GM12878 (cell line): ENCODE measurements at regions not wholly inside any gene's neighbourhood (a gene's known extent, or its start where the extent isn't known, plus 50 kb on each side); places are given as distances from the start of the nearest gene placed in this dataset.

Experiments used
- ATAC-seq: fragments of 200-7000 bp; cut with Tn5 transposase; 3 replicates; pipeline ENCODE4 v1.9.1; 2020; ENCODE audit warnings: mild to moderate bottlenecking, moderate library complexity
- BruUV-seq: library from RNA; stranded (reverse); fragments of 400-500 nt; replicated peaks from 2 replicates; lab custom pipeline; 2021; lab: Mats Ljungman, UMichigan
- CTCF ChIA-PET: fragments of 300-600 bp; sonication (Branson Sonifier 250); formaldehyde crosslinking; extraction: SDS; loops from one replicate; lab custom pipeline; 2021; ENCODE audit warnings: inconsistent platforms; lab: Yijun Ruan, JAX
- POLR2A ChIA-PET: fragments of 350-600 bp; formaldehyde crosslinking; extraction: SDS; loops from one replicate; lab custom pipeline; 2021; ENCODE audit warnings: inconsistent platforms; lab: Charles Lee
- RAD21 ChIA-PET: fragments of 300-600 bp; sonication (Branson Sonifier 250); formaldehyde crosslinking; loops from one replicate; lab custom pipeline; 2023; ENCODE audit warnings: antibody characterized with exemption; ENCODE audit not compliant: unreplicated experiment; lab: Charles Lee
- SMC1A ChIA-PET: fragments of 300-600 bp; sonication (Branson Sonifier 250); formaldehyde crosslinking; loops from one replicate; lab custom pipeline; 2023; ENCODE audit not compliant: unreplicated experiment, uncharacterized antibody; lab: Charles Lee
- DNase-seq: peaks from one replicate; pipeline ENCODE4 v3.0.0-alpha.2; 2011; ENCODE audit warnings: low read depth, low spot score
- FAIRE-seq: peaks from 3 replicates; lab custom pipeline; 2011; peaks lifted over from hg19 to GRCh38; lab: Jason Lieb, UNC
- H2AFZ ChIP-seq: 2 replicates; pipeline ENCODE4 v1.6.0; 2011; ENCODE audit warnings: low read depth, low read length, control low read depth; ENCODE audit not compliant: control insufficient read depth
- H3K27ac ChIP-seq: 2 replicates; pipeline ENCODE4 v1.5.1; 2011; ENCODE audit warnings: control low read depth; ENCODE audit not compliant: control insufficient read depth, insufficient read depth
- H3K27me3 ChIP-seq, 2 experiments: replicated peaks in 1 of 2; 2 replicates each; pipeline versions ENCODE4 v1.6.0 to v1.6.1; 2011; ENCODE audit warnings: low read length in 1 of 2; ENCODE audit not compliant: control insufficient read depth in 2 of 2, insufficient read depth in 2 of 2
- H3K36me3 ChIP-seq, 2 experiments: 2 replicates each; pipeline ENCODE4 v1.5.1; 2011; ENCODE audit warnings: low read length in 1 of 2; ENCODE audit not compliant: control insufficient read depth in 2 of 2, insufficient read depth in 2 of 2
- H3K4me1 ChIP-seq: 2 replicates; pipeline ENCODE4 v1.6.1; 2011; ENCODE audit warnings: mild to moderate bottlenecking, low read length, moderate library complexity, mixed read lengths; ENCODE audit not compliant: control insufficient read depth, insufficient read depth
- H3K4me2 ChIP-seq: 2 replicates; pipeline ENCODE4 v1.6.0; 2011; ENCODE audit warnings: control low read depth; ENCODE audit not compliant: control insufficient read depth, insufficient read depth
- H3K4me3 ChIP-seq: fragments of 200-600 bp; sonication (generic); 2 replicates; pipeline ENCODE4 v1.5.1; 2016
- H3K79me2 ChIP-seq: 2 replicates; pipeline ENCODE4 v1.6.0; 2011; ENCODE audit warnings: low read length; ENCODE audit not compliant: control insufficient read depth, insufficient read depth
- H3K9ac ChIP-seq: 2 replicates; pipeline ENCODE4 v1.8.0; 2011; ENCODE audit warnings: low read length, control low read depth, mixed read lengths; ENCODE audit not compliant: control insufficient read depth, insufficient read depth
- H3K9me3 ChIP-seq: replicated peaks from 3 replicates; pipeline ENCODE4 v1.5.1; 2011; ENCODE audit warnings: mild to moderate bottlenecking, low read length; ENCODE audit not compliant: control insufficient read depth, insufficient read depth
- H4K20me1 ChIP-seq: 2 replicates; pipeline ENCODE4 v1.6.0; 2011; ENCODE audit not compliant: control insufficient read depth, insufficient read depth
- FOXK2 ChIP-seq: fragments of 450-650 bp; IDR thresholded peaks from 2 replicates; pipeline ENCODE4 v1.6.1; 2017; ENCODE audit warnings: mild to moderate bottlenecking, moderate library complexity
- SMC3 ChIP-seq: IDR thresholded peaks from 2 replicates; pipeline ENCODE4 v1.6.1; 2011; ENCODE audit warnings: low read length, improper control_type of control experiment, borderline replicate concordance
- WGBS: methylation state at CpG from one replicate; pipeline ENCODE4 v1.1.6; 2016; ENCODE audit warnings: low lambda C conversion rate; ENCODE audit not compliant: insufficient replicate concordance, insufficient coverage; ENCODE audit errors: missing lambda C conversion rate; 5-methylcytosine and 5-hydroxymethylcytosine counted together
- in situ Hi-C: fragments of 300-500 bp; cut with MboI; formaldehyde crosslinking; loops from 9 replicates; pipeline ENCODE4 v1.14.3; 2018; ENCODE audit warnings: mixed read lengths
- intact Hi-C: fragments of 100-400 bp; cut with micrococcal nuclease; formaldehyde crosslinking; loops from one replicate; pipeline ENCODE4 v1.14.2; 2022; ENCODE audit not compliant: unreplicated experiment
- TF ChIP-seq, protein P1 (sequence below): fragments of 450-650 bp; IDR thresholded peaks from 2 replicates; pipeline ENCODE4 v1.6.1; 2017; ENCODE audit warnings: mild to moderate bottlenecking, moderate library complexity

DNA sequence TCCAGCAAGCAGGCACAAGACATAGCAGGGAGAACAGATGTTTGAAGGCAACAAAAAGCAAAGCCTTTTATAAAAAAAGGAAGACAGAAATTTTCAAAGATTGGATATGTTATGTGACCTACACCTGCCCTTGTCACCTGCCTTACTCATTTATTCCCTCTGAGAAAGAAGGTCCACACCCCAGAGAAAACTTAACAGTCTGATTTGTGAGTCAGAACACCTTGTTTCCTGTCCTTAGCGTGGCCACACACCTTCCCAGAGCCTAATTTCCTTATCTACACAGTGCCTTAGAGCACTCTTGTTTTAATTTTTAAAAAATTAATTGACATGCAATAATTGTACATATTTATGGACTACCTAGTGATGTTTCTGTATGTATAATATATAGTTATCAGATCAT, 419.0 kb upstream of the DAB2 start:
- no peak for DNase-seq
- H3K4me1 ChIP-seq = no peaks in the 10 kb centered on the region
- H3K27me3 ChIP-seq = no peaks in the 10 kb centered on the region
- SMC1A ChIA-PET = no interaction called here
- no peak overlapping the region for H3K27ac ChIP-seq
- TF ChIP-seq, protein P1, sequence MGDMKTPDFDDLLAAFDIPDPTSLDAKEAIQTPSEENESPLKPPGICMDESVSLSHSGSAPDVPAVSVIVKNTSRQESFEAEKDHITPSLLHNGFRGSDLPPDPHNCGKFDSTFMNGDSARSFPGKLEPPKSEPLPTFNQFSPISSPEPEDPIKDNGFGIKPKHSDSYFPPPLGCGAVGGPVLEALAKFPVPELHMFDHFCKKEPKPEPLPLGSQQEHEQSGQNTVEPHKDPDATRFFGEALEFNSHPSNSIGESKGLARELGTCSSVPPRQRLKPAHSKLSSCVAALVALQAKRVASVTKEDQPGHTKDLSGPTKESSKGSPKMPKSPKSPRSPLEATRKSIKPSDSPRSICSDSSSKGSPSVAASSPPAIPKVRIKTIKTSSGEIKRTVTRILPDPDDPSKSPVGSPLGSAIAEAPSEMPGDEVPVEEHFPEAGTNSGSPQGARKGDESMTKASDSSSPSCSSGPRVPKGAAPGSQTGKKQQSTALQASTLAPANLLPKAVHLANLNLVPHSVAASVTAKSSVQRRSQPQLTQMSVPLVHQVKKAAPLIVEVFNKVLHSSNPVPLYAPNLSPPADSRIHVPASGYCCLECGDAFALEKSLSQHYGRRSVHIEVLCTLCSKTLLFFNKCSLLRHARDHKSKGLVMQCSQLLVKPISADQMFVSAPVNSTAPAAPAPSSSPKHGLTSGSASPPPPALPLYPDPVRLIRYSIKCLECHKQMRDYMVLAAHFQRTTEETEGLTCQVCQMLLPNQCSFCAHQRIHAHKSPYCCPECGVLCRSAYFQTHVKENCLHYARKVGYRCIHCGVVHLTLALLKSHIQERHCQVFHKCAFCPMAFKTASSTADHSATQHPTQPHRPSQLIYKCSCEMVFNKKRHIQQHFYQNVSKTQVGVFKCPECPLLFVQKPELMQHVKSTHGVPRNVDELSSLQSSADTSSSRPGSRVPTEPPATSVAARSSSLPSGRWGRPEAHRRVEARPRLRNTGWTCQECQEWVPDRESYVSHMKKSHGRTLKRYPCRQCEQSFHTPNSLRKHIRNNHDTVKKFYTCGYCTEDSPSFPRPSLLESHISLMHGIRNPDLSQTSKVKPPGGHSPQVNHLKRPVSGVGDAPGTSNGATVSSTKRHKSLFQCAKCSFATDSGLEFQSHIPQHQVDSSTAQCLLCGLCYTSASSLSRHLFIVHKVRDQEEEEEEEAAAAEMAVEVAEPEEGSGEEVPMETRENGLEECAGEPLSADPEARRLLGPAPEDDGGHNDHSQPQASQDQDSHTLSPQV = no peak
- no peak for TF ChIP-seq SMC3
- intact Hi-C loops = no loop called here
- no peak overlapping the region for H3K9ac ChIP-seq
- H3K9me3 ChIP-seq = no peaks in the 10 kb centered on the region
- no peaks in the 10 kb centered on the region for H3K79me2 ChIP-seq
- POLR2A ChIA-PET = no interaction called here
- whole genome bisulfite sequencing = 0% methylated on average over 1 of the region's 1 CpG
- in situ Hi-C loops = no loop called here
- H4K20me1 ChIP-seq = no peaks in the 10 kb centered on the region
- no peak overlapping the region for H3K4me2 ChIP-seq
- RAD21 ChIA-PET = interaction anchor here (1.1 kb wide), 1 partner anchor 9 kb away, joined by 3 read pairs; no protein-coding TSS in a partner anchor
- no peak overlapping the region for H2AFZ ChIP-seq
- no TSS peak for BruUV-seq
- CTCF ChIA-PET = no interaction called here
- H3K36me3 ChIP-seq = no peaks in the 10 kb centered on the region
- FAIRE-seq = no peak
- ATAC-seq = no peak
- H3K4me3 ChIP-seq = no peak overlapping the region

DNA sequence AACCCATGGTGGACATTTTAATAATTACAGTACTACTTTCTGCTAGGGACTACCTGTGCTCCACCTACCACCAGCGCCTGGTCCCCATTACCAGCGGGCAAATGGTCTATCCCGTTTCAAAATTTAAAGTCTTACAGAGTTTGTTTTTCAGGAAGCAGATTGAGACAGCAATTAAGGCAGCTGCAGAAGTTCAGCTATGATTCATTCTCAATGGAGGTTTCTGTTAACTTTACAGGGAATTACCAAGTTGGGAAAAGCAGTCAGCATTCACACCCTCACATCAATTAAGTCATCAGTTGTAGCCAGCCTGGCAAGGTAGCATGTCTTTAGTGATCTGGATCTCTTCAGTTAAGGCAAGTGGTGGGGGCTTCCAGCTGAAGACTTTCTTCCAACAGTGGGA, 410.6 kb upstream of the DAB2 start:
- Histone ChIP-seq H3K9ac (no peak overlapping the region), H3K79me2 (no peaks in the 10 kb centered on the region), H3K4me2 (no peak overlapping the region), H3K27me3 (no peaks in the 10 kb centered on the region), H3K4me3 (no peak overlapping the region), H3K9me3 (no peaks in the 10 kb centered on the region), H3K36me3 (no peaks in the 10 kb centered on the region), H3K27ac (no peak overlapping the region), H4K20me1 (no peaks in the 10 kb centered on the region), H3K4me1 (no peaks in the 10 kb centered on the region), H2AFZ (no peak overlapping the region)
- SMC1A ChIA-PET = interaction anchor here (1.9 kb wide), 1 partner anchor 10 kb away, joined by 7 read pairs; no protein-coding TSS in a partner anchor
- intact Hi-C loops = no loop called here
- BruUV-seq = no TSS peak
- RAD21 ChIA-PET = interaction anchor here (1.2 kb wide), 1 partner anchor 8 kb away, joined by 3 read pairs; no protein-coding TSS in a partner anchor
- no peak for ATAC-seq
- in situ Hi-C loops = no loop called here
- CTCF ChIA-PET = no interaction called here
- TF ChIP-seq FOXK2 = no peak
- WGBS = 21% methylated on average over 3 of the region's 3 CpGs
- POLR2A ChIA-PET = no interaction called here
- DNase-seq = no peak
- FAIRE-seq = no peak
